Psoas muscle (tissue), 7 donors: ENCODE measurements at regions not wholly inside any gene's neighbourhood (a gene's known extent, or its start where the extent isn't known, plus 50 kb on each side); places are given as distances from the start of the nearest gene placed in this dataset.

Source experiments
- ATAC-seq, 4 donors: fragments of 200-7000 bp; cut with Tn5 transposase; one replicate each; pipeline ENCODE4 v1.9.1; 2020; ENCODE audit warnings: moderate library complexity in 3 of 4, mild to moderate bottlenecking in 2 of 4
- DNase-seq, 2 donors: peaks; one replicate each; pipeline ENCODE4 v3.0.0-alpha.2; 2020
- H3K27ac ChIP-seq: fragments of 200-600 bp; one replicate; pipeline ENCODE4 v1.8.0; 2022
- H3K27me3 ChIP-seq, 3 donors: fragments of 200-600 bp in 1 of 3; one replicate each; pipeline versions ENCODE4 v1.6.1 to v1.8.0; 2013 to 2022; ENCODE audit warnings: low read length in 2 of 3, mild to moderate bottlenecking in 2 of 3, moderate library complexity in 1 of 3; ENCODE audit not compliant: insufficient read depth in 3 of 3
- H3K36me3 ChIP-seq, 2 donors: fragments of 200-600 bp in 1 of 2; one replicate each; pipeline versions ENCODE4 v1.6.1 to v1.8.0; 2013 to 2022; ENCODE audit warnings: low read depth in 1 of 2, mild to moderate bottlenecking in 1 of 2, moderate library complexity in 1 of 2; ENCODE audit not compliant: insufficient read depth in 1 of 2
- H3K4me1 ChIP-seq: fragments of 200-600 bp; one replicate; pipeline ENCODE4 v1.8.0; 2022
- H3K4me3 ChIP-seq: fragments of 200-600 bp; one replicate; pipeline ENCODE4 v1.8.0; 2022; ENCODE audit warnings: mild to moderate bottlenecking
- H3K9me3 ChIP-seq: fragments of 200-600 bp; one replicate; pipeline ENCODE4 v1.8.0; 2022
- CTCF ChIP-seq: fragments of 200-600 bp; IDR thresholded peaks from one replicate; pipeline ENCODE4 v1.8.0; 2022; ENCODE audit warnings: antibody characterized with exemption
- WGBS, 3 donors: extraction: QIAGEN DNeasy Blood & Tissue Kit; methylation state at CpG; one replicate each; pipeline versions ENCODE4 v1.1.6 to v1.1.7; 2013; 5-methylcytosine and 5-hydroxymethylcytosine counted together
- intact Hi-C, 2 donors: fragments of 100-400 bp; cut with DNase I; formaldehyde crosslinking; loops; one replicate each; pipeline versions ENCODE4 v1.11.0 to v1.14.2; 2022
- donor health status: healthy with polysubstance abuse.
- donor health status: DM: no; HTN: no; CAD: no; lungs with moderate emphysema.
- donor health status: Bipolar disorder and iron deficiency.
- donor health status: healthy.
- donor health status: DM: yes; HTN: yes; CAD: no.
- donor health status: DM: no; HTN: no; CAD: no.
- donor health status: DM: yes; HTN: yes; CAD: no.

- ATAC-seq, result no peak
- intact Hi-C loops, result no loop called here
These were observed 1281.9 kb upstream of the PIK3C3 start for GRCh38 chr18:40673150-40673549.

DNA sequence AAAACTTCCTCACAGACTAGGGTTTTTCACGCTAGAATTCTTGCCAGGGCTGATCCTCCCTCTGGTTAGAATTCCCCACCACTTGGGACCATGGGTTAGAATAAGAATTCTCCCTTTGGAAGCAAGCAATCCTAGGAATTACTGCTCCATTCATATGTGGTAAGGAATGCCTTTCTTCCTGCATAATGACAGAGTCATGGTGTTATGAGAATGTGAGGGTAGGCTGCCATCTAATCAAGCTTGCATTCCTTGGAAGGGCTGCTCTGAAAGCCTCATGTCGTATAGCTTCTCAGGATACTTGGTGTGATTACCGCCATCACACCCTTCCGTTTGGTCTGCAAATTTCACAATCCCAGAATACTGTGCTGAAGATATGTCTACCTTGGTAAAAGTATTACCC, 1282.4 kb upstream of the PIK3C3 start:
- H3K4me3 ChIP-seq, result no peak overlapping the region
- intact Hi-C loops, result no loop called here
- DNase-seq (no peak), ATAC-seq (no peak)
- no peaks in the 10 kb centered on the region for H3K4me1 ChIP-seq
- 72 to 78% (median 75%) methylated on average over 4 of the region's 4 CpGs for WGBS, 3 donors
- no peak for TF ChIP-seq CTCF
- no peaks in the 10 kb centered on the region for H3K36me3 ChIP-seq
- H3K9me3 ChIP-seq, result no peaks in the 10 kb centered on the region
- no peaks in the 10 kb centered on the region for H3K27me3 ChIP-seq
- H3K27ac ChIP-seq, result no peak overlapping the region

More at GRCh38 chr18:40673150-40673549, 1281.9 kb upstream of the PIK3C3 start:
- no peaks in the 10 kb centered on the region for H3K27me3 ChIP-seq
- H3K27ac ChIP-seq, result no peak overlapping the region
- DNase-seq, result no peak
- TF ChIP-seq CTCF, result no peak
- H3K36me3 ChIP-seq, result no peaks in the 10 kb centered on the region
- no peak overlapping the region for H3K4me3 ChIP-seq
- WGBS, 3 donors, result 51 to 75% (median 73%) methylated on average over 3 of the region's 3 CpGs
- no peaks in the 10 kb centered on the region for H3K4me1 ChIP-seq
- no peaks in the 10 kb centered on the region for H3K9me3 ChIP-seq

DNA sequence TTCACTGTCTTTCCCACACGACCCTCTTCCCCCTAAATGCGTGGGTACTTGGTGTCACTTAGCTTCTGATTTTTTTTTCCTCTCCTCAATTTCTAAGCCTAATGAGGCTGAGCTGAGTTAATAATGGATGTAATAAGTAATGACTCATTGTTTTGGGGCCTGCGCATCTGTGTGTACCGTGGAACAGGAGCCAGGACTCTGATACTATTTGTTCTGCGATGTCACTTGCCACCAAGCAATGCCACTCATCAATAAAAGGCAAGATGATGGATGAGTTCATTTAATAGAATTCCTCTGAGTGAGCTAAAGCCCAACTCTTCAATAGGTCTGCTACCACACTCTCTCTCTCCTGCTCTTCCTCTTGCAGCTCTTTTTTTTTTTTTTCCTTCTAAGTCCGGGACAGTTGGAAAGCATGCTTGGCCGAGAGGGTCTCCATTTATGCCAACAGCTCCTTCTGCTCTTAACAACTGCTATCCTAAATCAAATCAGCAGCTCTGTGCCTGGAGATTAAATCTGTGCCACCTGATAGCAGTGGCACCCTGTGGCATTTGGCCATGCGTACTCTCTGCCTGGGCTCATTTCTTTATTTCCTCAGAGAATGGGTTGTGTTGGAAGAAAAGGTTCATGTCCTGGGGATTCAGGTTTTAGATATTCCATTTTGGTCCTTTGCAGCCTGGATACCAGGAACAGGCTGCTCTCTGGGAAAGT, 1284.2 kb upstream of the PIK3C3 start:
- Histone ChIP-seq H3K4me1 (no peaks in the 10 kb centered on the region), H3K36me3 (no peaks in the 10 kb centered on the region), H3K4me3 (no peak overlapping the region), H3K27ac (no peak overlapping the region), H3K27me3 (no peaks in the 10 kb centered on the region), H3K9me3 (no peaks in the 10 kb centered on the region)
- DNase-seq (peak in 1 of 2 donors; percentile 9), ATAC-seq (no peak)
- no peak for TF ChIP-seq CTCF
- intact Hi-C loops, result no loop called here
- 43 to 73% (median 44%) methylated on average over 8 of the region's 8 CpGs for WGBS, 3 donors

GRCh38 chr18:40662898-40663437, 1292.1 kb upstream of the PIK3C3 start:
- no peak for ATAC-seq
- Histone ChIP-seq H3K9me3 (no peaks in the 10 kb centered on the region), H3K27ac (no peak overlapping the region), H3K4me1 (no peaks in the 10 kb centered on the region), H3K4me3 (no peak overlapping the region), H3K27me3 (no peaks in the 10 kb centered on the region), H3K36me3 (no peaks in the 10 kb centered on the region)
- whole genome bisulfite sequencing, 3 donors, result 87 to 91% (median 88%) methylated on average over 16 of the region's 16 CpGs
- DNase-seq, result peak in 1 of 2 donors; percentile 31
- intact Hi-C loops, result no loop called here
- TF ChIP-seq CTCF, result no peak

- WGBS, 3 donors, result 24 to 42% (median 32%) methylated on average over 1 of the region's 1 CpG
- DNase-seq (no peak), ATAC-seq (no peak)
- Histone ChIP-seq H3K4me1 (no peaks in the 10 kb centered on the region), H3K27ac (no peak overlapping the region), H3K9me3 (no peaks in the 10 kb centered on the region), H3K36me3 (no peaks in the 10 kb centered on the region), H3K27me3 (no peaks in the 10 kb centered on the region), H3K4me3 (no peak overlapping the region)
- intact Hi-C loops, result loop anchor here in 1 of 2 donors (2.0 kb wide), 1 partner anchor 21 kb away; no protein-coding TSS in a partner anchor
- TF ChIP-seq CTCF, result no peak
These were observed 1301.4 kb upstream of the PIK3C3 start for GRCh38 chr18:40653682-40654081.
